K562 (cell line): ENCODE measurements at regions not wholly inside any gene's neighbourhood (a gene's known extent, or its start where the extent isn't known, plus 50 kb on each side); places are given as distances from the start of the nearest gene placed in this dataset.
A peak's percentile ranks its signal among the peaks of the same experiment; 100 is the strongest.

Source experiments
- ATAC-seq: fragments of 200-7000 bp; cut with Tn5 transposase; 3 replicates; pipeline ENCODE4 v1.9.1; 2020; ENCODE audit warnings: moderate library complexity
- BruUV-seq: library from RNA; stranded (reverse); fragments of 400-500 nt; replicated peaks from 2 replicates; lab custom pipeline; 2021; lab: Mats Ljungman, UMichigan
- CTCF ChIA-PET: fragments of 300-600 bp; formaldehyde crosslinking; extraction: SDS; loops from one replicate; lab custom pipeline; 2021; ENCODE audit warnings: low intra/inter-chr PET ratio; lab: Yijun Ruan, JAX
- POLR2A ChIA-PET: fragments of 300-600, 350-650 bp; sonication (Branson Sonifier 250); formaldehyde crosslinking; extraction: SDS; loops from one replicate; lab custom pipeline; 2021; ENCODE audit warnings: antibody characterized with exemption, inconsistent platforms; lab: Yijun Ruan, JAX
- DNase-seq, 4 experiments: peaks; one replicate each; pipeline versions ENCODE4 v3.0.0 to v3.0.0-alpha.2; 2011 to 2018; ENCODE audit warnings: low spot score in 3 of 4, mixed read lengths in 3 of 4; ENCODE audit errors: extremely low read depth in 1 of 4
- FAIRE-seq: peaks from 2 replicates; lab custom pipeline; 2011; peaks lifted over from hg19 to GRCh38; lab: Jason Lieb, UNC
- H2AFZ ChIP-seq: 2 replicates; pipeline ENCODE4 v1.6.0; 2011; ENCODE audit warnings: low read depth, low read length, control low read depth, inconsistent platforms
- H3K27ac ChIP-seq: fragments of 200-600 bp; 3 replicates; pipeline ENCODE4 v1.8.0; 2011; ENCODE audit warnings: low read depth, mild to moderate bottlenecking, control low read depth, inconsistent platforms, low read length, moderate library complexity, mixed read lengths; ENCODE audit errors: extremely low read depth
- H3K27me3 ChIP-seq, 2 experiments: fragments of 300-600 bp in 1 of 2; 2 replicates in 1 of 2; 3 replicates in 1 of 2; pipeline versions ENCODE4 v1.6.0 to v1.8.0; 2011; ENCODE audit warnings: inconsistent platforms in 2 of 2, low read length in 2 of 2, mild to moderate bottlenecking in 1 of 2, mixed read lengths in 1 of 2, moderate library complexity in 1 of 2; ENCODE audit not compliant: control insufficient read depth in 2 of 2, insufficient read depth in 2 of 2
- H3K36me3 ChIP-seq: fragments of 300-600 bp; 3 replicates; pipeline ENCODE4 v1.8.0; 2011; ENCODE audit warnings: mild to moderate bottlenecking, low read length, inconsistent platforms; ENCODE audit not compliant: control insufficient read depth, insufficient read depth
- H3K4me1 ChIP-seq, 2 experiments: fragments of 200-600 bp in 1 of 2; replicated peaks in 1 of 2; 2 replicates in 1 of 2; 3 replicates in 1 of 2; pipeline versions ENCODE4 v1.5.1 to v1.8.0; 2011; ENCODE audit warnings: inconsistent platforms in 2 of 2, low read length in 2 of 2, mild to moderate bottlenecking in 1 of 2, mixed read lengths in 1 of 2, moderate library complexity in 1 of 2; ENCODE audit not compliant: control insufficient read depth in 2 of 2, insufficient read depth in 2 of 2
- H3K4me2 ChIP-seq: 2 replicates; pipeline ENCODE4 v1.6.1; 2011; ENCODE audit warnings: low read length, control low read depth, inconsistent platforms, mixed read lengths; ENCODE audit not compliant: insufficient read depth
- H3K4me3 ChIP-seq: fragments of 200-600 bp; sonication (generic), shearing (Covaris generic); 2 replicates; pipeline ENCODE4 v1.5.1; 2016; ENCODE audit warnings: control low read depth, inconsistent platforms
- H3K79me2 ChIP-seq: fragments of 200-600 bp; 3 replicates; pipeline ENCODE4 v1.8.0; 2011; ENCODE audit warnings: low read length, inconsistent platforms; ENCODE audit not compliant: control insufficient read depth, insufficient read depth
- H3K9ac ChIP-seq, 2 experiments: 2 replicates each; pipeline versions ENCODE4 v1.6.0 to v1.6.1; 2011; ENCODE audit warnings: low read depth in 2 of 2, low read length in 2 of 2, control low read depth in 1 of 2, inconsistent platforms in 1 of 2, mild to moderate bottlenecking in 1 of 2, mixed read lengths in 1 of 2; ENCODE audit not compliant: insufficient read depth in 1 of 2
- H3K9me1 ChIP-seq: one replicate; pipeline ENCODE4 v1.6.0; 2011; ENCODE audit warnings: inconsistent platforms, mild to moderate bottlenecking, low read length, moderate library complexity; ENCODE audit not compliant: control insufficient read depth, insufficient read depth
- H3K9me3 ChIP-seq: replicated peaks from 2 replicates; pipeline ENCODE4 v1.5.1; 2011; ENCODE audit warnings: low read depth, low read length, inconsistent platforms; ENCODE audit not compliant: control insufficient read depth, insufficient read depth
- H4K20me1 ChIP-seq: replicated peaks from 2 replicates; pipeline ENCODE4 v1.6.1; 2011; ENCODE audit warnings: low read length, inconsistent platforms, mixed read lengths; ENCODE audit not compliant: control insufficient read depth, insufficient read depth
- PCBP2 ChIP-seq: fragments of 200-400 bp; formaldehyde crosslinking; IDR thresholded peaks from 2 replicates; pipeline ENCODE4 v1.6.1; 2018; ENCODE audit warnings: low read length, low read depth, mild to moderate bottlenecking, moderate library complexity; ENCODE audit not compliant: poor library complexity, severe bottlenecking
- SMAD2 ChIP-seq: fragments of 150-350 bp; IDR thresholded peaks from 2 replicates; pipeline ENCODE4 v1.6.1; 2014; ENCODE audit warnings: low read depth, mild to moderate bottlenecking, low read length
- ZBTB17 ChIP-seq: fragments of 450-650 bp; formaldehyde crosslinking; IDR thresholded peaks from 2 replicates; pipeline ENCODE4 v1.4.0; 2020; ENCODE audit warnings: mild to moderate bottlenecking
- ZNF436 ChIP-seq: fragments of 250-450, 450-650 bp; sonication (Bioruptor Pico); formaldehyde crosslinking; IDR thresholded peaks from 2 replicates; pipeline ENCODE4 v1.7.0; 2020; ENCODE audit warnings: mild to moderate bottlenecking
- WGBS: fragments of 100-300 bp; shearing (Covaris generic); methylation state at CpG from one replicate; pipeline ENCODE4 v1.1.6; 2016; ENCODE audit warnings: low coverage, mixed read lengths; ENCODE audit not compliant: insufficient coverage; ENCODE audit errors: missing lambda C conversion rate; 5-methylcytosine and 5-hydroxymethylcytosine counted together
- in situ Hi-C: fragments of 300-500 bp; cut with MboI; formaldehyde crosslinking; loops from 4 replicates; pipeline ENCODE4 v1.15.0; 2018; ENCODE audit warnings: inconsistent platforms, mixed read lengths
- intact Hi-C: fragments of 100-400 bp; cut with micrococcal nuclease; formaldehyde crosslinking; loops from 2 replicates; pipeline ENCODE4 v1.14.2; 2022
- TF ChIP-seq, protein P1 (sequence below): fragments of 450-650 bp; formaldehyde crosslinking; IDR thresholded peaks from 2 replicates; pipeline ENCODE4 v1.4.0; 2020; ENCODE audit warnings: mild to moderate bottlenecking
- TF ChIP-seq, protein P2 (sequence below): fragments of 450-650 bp; IDR thresholded peaks from 2 replicates; pipeline ENCODE4 v1.6.1; 2016; ENCODE audit warnings: missing biosample characterization, missing genetic modification characterization
- TF ChIP-seq, protein P3 (sequence below): sonication (generic); formaldehyde crosslinking; IDR thresholded peaks from 2 replicates; pipeline ENCODE4 v1.8.0; 2022; ENCODE audit warnings: missing genetic modification reagents, mild to moderate bottlenecking, borderline replicate concordance
- TF ChIP-seq, protein P4 (sequence below), 2 experiments: IDR thresholded peaks; 2 replicates each; pipeline ENCODE4 v1.6.1; 2012; ENCODE audit warnings: improper control_type of control experiment in 2 of 2, low read depth in 2 of 2, low read length in 2 of 2, borderline replicate concordance in 1 of 2

DNA sequence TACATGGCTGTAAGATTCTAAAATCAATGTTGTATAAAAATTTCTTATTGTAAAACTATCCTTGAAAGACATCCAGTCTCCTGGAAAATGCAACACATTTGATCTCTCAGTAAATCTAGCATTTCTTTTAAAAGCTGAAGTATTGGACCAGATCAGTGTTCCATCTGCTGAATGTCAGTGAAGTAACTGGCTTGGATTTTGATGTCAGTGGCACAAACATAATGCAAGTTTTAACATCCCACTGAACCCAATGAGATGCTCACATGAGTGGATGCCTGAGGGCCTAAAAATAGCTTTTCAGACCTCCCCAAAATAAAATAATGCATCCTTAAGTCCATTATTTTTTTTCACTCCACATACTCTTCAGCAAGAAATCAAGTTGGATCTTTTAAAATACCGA, 1432.2 kb downstream of the MRPL39 start:
- no TSS peak for BruUV-seq

DNA sequence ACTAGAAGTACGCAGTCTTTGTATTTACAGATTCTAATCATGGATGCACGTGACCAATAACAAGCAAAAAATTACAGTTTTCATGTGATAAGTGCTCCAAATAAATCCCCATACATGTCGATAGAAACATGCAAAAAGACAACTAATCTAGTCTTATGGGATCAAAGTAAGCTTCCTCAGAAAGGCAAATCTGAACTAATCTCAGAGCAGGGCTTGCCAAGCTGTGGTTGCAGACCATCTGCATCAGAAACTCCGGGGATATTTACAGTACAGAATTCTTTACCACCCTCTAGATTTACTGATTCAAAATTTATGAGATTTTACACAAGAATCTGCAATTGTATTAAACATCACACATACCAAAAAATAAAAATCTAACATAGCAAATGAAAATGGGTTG, 1435.5 kb downstream of the MRPL39 start:
- Histone ChIP-seq H3K27ac (no peak overlapping the region), H3K9ac (no peak overlapping the region), H3K4me3 (no peak overlapping the region), H3K4me2 (no peak overlapping the region), H4K20me1 (no peaks in the 10 kb centered on the region), H3K4me1 (no peaks in the 10 kb centered on the region), H3K9me3 (no peaks in the 10 kb centered on the region), H3K79me2 (no peaks in the 10 kb centered on the region), H2AFZ (no peak overlapping the region), H3K9me1 (no peaks in the 10 kb centered on the region), H3K27me3 (no peaks in the 10 kb centered on the region), H3K36me3 (no peaks in the 10 kb centered on the region)
- in situ Hi-C loops (no loop called here), intact Hi-C loops (no loop called here)
- DNase-seq (no peak), ATAC-seq (no peak), FAIRE-seq (no peak)
- no TSS peak for BruUV-seq
- POLR2A ChIA-PET, result interaction anchor here (0.6 kb wide), 1 partner anchor 22 kb away, joined by 3 read pairs; no protein-coding TSS in a partner anchor
- 8% methylated on average over 4 of the region's 4 CpGs for WGBS
- CTCF ChIA-PET, result no interaction called here
- TF ChIP-seq, protein P1, sequence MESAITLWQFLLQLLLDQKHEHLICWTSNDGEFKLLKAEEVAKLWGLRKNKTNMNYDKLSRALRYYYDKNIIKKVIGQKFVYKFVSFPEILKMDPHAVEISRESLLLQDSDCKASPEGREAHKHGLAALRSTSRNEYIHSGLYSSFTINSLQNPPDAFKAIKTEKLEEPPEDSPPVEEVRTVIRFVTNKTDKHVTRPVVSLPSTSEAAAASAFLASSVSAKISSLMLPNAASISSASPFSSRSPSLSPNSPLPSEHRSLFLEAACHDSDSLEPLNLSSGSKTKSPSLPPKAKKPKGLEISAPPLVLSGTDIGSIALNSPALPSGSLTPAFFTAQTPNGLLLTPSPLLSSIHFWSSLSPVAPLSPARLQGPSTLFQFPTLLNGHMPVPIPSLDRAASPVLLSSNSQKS (CRISPR knock-in tag), result no peak
- TF ChIP-seq, protein P2, sequence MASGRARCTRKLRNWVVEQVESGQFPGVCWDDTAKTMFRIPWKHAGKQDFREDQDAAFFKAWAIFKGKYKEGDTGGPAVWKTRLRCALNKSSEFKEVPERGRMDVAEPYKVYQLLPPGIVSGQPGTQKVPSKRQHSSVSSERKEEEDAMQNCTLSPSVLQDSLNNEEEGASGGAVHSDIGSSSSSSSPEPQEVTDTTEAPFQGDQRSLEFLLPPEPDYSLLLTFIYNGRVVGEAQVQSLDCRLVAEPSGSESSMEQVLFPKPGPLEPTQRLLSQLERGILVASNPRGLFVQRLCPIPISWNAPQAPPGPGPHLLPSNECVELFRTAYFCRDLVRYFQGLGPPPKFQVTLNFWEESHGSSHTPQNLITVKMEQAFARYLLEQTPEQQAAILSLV (tag), result no peak
- TF ChIP-seq, protein P3, sequence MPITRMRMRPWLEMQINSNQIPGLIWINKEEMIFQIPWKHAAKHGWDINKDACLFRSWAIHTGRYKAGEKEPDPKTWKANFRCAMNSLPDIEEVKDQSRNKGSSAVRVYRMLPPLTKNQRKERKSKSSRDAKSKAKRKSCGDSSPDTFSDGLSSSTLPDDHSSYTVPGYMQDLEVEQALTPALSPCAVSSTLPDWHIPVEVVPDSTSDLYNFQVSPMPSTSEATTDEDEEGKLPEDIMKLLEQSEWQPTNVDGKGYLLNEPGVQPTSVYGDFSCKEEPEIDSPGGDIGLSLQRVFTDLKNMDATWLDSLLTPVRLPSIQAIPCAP (CRISPR knock-in tag), result no peak
- TF ChIP-seq ZNF436 (CRISPR knock-in tag) (no peak), PCBP2 (no peak)

More for the DNA sequence above, 1432.2 kb downstream of the MRPL39 start:
- ATAC-seq, result no peak
- Histone ChIP-seq H4K20me1 (no peaks in the 10 kb centered on the region), H3K4me3 (no peak overlapping the region), H3K9me3 (no peaks in the 10 kb centered on the region), H3K27me3 (no peaks in the 10 kb centered on the region), H3K79me2 (no peaks in the 10 kb centered on the region), H3K9me1 (no peaks in the 10 kb centered on the region), H3K4me1 (no peaks in the 10 kb centered on the region), H3K27ac (no peak overlapping the region), H3K4me2 (no peak overlapping the region), H3K9ac (no peak overlapping the region), H3K36me3 (no peaks in the 10 kb centered on the region), H2AFZ (no peak overlapping the region)
- peak; percentile 19 for FAIRE-seq
- WGBS, result 4% methylated on average over 1 of the region's 1 CpG
- DNase-seq, result no peak
- intact Hi-C loops (no loop called here), in situ Hi-C loops (no loop called here)
- ChIA-PET POLR2A (no interaction called here), CTCF (no interaction called here)
- TF ChIP-seq ZBTB17 (CRISPR knock-in tag) (no peak), SMAD2 (no peak)
- TF ChIP-seq, protein P4, sequence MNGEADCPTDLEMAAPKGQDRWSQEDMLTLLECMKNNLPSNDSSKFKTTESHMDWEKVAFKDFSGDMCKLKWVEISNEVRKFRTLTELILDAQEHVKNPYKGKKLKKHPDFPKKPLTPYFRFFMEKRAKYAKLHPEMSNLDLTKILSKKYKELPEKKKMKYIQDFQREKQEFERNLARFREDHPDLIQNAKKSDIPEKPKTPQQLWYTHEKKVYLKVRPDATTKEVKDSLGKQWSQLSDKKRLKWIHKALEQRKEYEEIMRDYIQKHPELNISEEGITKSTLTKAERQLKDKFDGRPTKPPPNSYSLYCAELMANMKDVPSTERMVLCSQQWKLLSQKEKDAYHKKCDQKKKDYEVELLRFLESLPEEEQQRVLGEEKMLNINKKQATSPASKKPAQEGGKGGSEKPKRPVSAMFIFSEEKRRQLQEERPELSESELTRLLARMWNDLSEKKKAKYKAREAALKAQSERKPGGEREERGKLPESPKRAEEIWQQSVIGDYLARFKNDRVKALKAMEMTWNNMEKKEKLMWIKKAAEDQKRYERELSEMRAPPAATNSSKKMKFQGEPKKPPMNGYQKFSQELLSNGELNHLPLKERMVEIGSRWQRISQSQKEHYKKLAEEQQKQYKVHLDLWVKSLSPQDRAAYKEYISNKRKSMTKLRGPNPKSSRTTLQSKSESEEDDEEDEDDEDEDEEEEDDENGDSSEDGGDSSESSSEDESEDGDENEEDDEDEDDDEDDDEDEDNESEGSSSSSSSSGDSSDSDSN (IDR thresholded peaks at IDR 0.05; ENCODE audit: borderline replicate concordance in 1 of 2, low read depth in 2 of 2, low read length in 2 of 2), result no peak
